Common myeloid progenitor, CD34-positive (primary cell): ENCODE measurements at regions not wholly inside any gene's neighbourhood (a gene's known extent, or its start where the extent isn't known, plus 50 kb on each side); places are given as distances from the start of the nearest gene placed in this dataset.

Experiments
- CTCF ChIA-PET: fragments of 350-600 bp; sonication (Branson Sonifier 250); formaldehyde crosslinking; loops from one replicate; lab custom pipeline; 2021; ENCODE audit warnings: antibody characterized with exemption; lab: Charles Lee
- POLR2A ChIA-PET: fragments of 350-600 bp; sonication (Branson Sonifier 250); formaldehyde crosslinking; loops from one replicate; lab custom pipeline; 2021; ENCODE audit warnings: antibody characterized with exemption; lab: Charles Lee
- DNase-seq, 3 donors: peaks; one replicate each; pipeline versions ENCODE4 v3.0.0 to v3.0.0-alpha.2; 2013
- H3K27ac ChIP-seq, 2 experiments: 1 replicate in 1 of 2; 2 replicates in 1 of 2; pipeline ENCODE4 v1.7.0; 2013; ENCODE audit warnings: inconsistent platforms in 2 of 2, low read length in 2 of 2, mild to moderate bottlenecking in 2 of 2, low read depth in 1 of 2, moderate library complexity in 1 of 2; ENCODE audit not compliant: severe bottlenecking in 2 of 2, insufficient read depth in 1 of 2, poor library complexity in 1 of 2
- H3K27me3 ChIP-seq, 5 experiments: replicated peaks in 2 of 5; 1 replicate in 3 of 5; 2 replicates in 2 of 5; pipeline versions ENCODE4 v1.6.1 to v1.7.0; 2013; ENCODE audit warnings: low read length in 4 of 5, mild to moderate bottlenecking in 2 of 5, moderate library complexity in 2 of 5, inconsistent platforms in 1 of 5; ENCODE audit not compliant: insufficient read depth in 5 of 5, control insufficient read depth in 4 of 5
- H3K36me3 ChIP-seq, 4 experiments: 1 replicate in 2 of 4; 2 replicates in 2 of 4; pipeline versions ENCODE4 v1.6.1 to v1.7.0; 2013; ENCODE audit warnings: low read length in 3 of 4, control low read depth in 1 of 4, mild to moderate bottlenecking in 1 of 4; ENCODE audit not compliant: control insufficient read depth in 4 of 4, insufficient read depth in 4 of 4
- H3K4me1 ChIP-seq, 4 experiments: 1 replicate in 3 of 4; 2 replicates in 1 of 4; pipeline versions ENCODE4 v1.6.1 to v1.7.1; 2013; ENCODE audit warnings: low read length in 3 of 4, mild to moderate bottlenecking in 3 of 4, control low read depth in 1 of 4, inconsistent platforms in 1 of 4, moderate library complexity in 1 of 4; ENCODE audit not compliant: control insufficient read depth in 4 of 4, insufficient read depth in 4 of 4; ENCODE audit errors: control extremely low read depth in 1 of 4
- H3K4me3 ChIP-seq, 7 experiments: 1 replicate in 4 of 7; 2 replicates in 3 of 7; pipeline versions ENCODE4 v1.5.1 to v1.7.0; 2013; ENCODE audit warnings: mild to moderate bottlenecking in 7 of 7, low read length in 6 of 7, moderate library complexity in 6 of 7, inconsistent platforms in 2 of 7, low read depth in 2 of 7, control low read depth in 1 of 7; ENCODE audit not compliant: insufficient read depth in 4 of 7, control insufficient read depth in 1 of 7; ENCODE audit errors: extremely low read depth in 1 of 7
- H3K9me3 ChIP-seq, 5 experiments: 1 replicate in 4 of 5; 2 replicates in 1 of 5; pipeline versions ENCODE4 v1.6.1 to v1.7.1; 2013; ENCODE audit warnings: low read length in 4 of 5, mild to moderate bottlenecking in 2 of 5, inconsistent platforms in 1 of 5, low read depth in 1 of 5, moderate library complexity in 1 of 5; ENCODE audit not compliant: control insufficient read depth in 4 of 5, insufficient read depth in 2 of 5; ENCODE audit errors: control extremely low read depth in 1 of 5
- WGBS: methylation state at CpG from one replicate; pipeline ENCODE4 v1.1.5; 2013; ENCODE audit not compliant: insufficient coverage; 5-methylcytosine and 5-hydroxymethylcytosine counted together

DNA sequence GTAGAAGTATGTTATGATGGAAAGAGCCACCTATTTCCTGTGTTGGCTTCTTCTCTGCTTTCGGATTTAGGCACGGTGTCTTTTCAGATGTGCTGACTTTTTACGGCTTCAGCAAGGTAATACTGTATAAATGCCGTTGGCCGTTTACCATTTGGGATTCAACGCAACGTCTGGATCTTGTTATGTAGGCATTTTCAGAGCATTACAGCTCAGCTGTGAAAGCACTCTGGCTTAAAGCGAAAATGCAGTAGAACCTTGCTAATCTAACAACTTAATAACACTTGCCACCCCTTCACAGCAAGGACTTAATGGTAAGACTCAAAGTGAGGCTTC, 229.9 kb downstream of the EFCAB11 start:
- no peaks in the 10 kb centered on the region for H3K9me3 ChIP-seq
- peaks cover 30 to 40% (median 37%) of the 10 kb centered on the region in 4 experiments for H3K4me1 ChIP-seq
- WGBS: 7% methylated on average over 8 of the region's 8 CpGs
- peak overlapping the region in 6 of 7 experiments; percentile 28 to 69 (median 50) for H3K4me3 ChIP-seq
- peak; percentile 34 to 61 (median 49) for DNase-seq
- no peak overlapping the region for H3K27ac ChIP-seq
- ChIA-PET POLR2A (no interaction called here), CTCF (no interaction called here)
- H3K27me3 ChIP-seq: no peaks in the 10 kb centered on the region
- no peaks in the 10 kb centered on the region for H3K36me3 ChIP-seq

DNA sequence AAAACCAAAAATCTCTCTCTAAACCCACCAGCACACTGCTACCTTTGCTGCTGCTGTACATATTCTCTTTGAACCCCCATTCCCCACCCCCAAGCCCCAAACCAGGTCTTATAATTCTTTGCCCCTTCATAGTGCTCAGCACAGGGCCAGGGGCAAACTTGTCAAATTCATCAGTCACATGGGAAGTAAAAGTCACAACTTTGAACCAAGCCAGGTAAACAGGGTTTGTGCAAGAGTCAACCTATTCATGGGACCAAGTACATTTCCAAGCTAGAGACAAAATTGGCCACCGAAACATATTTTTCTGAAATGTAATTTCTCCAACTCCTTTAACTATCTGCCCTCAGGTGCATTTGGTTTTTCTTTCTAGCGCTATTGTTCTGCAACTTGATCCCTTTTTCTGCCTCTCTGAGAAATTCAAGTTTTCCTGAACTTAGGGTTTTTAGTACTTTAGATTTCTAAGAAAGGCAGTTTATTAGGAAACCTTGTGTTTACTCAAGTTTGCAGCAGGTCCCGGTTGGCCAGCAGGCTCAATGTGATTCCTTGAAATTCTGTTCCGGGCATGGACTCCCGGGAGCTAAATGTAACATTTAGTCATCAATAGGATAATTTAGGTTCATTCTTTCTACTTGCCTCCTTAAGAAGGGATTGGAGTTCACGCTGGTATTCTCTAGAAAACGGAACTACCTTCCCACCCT, 230.5 kb downstream of the EFCAB11 start:
- WGBS: 62% methylated on average over 4 of the region's 7 CpGs
- peaks cover 33 to 43% (median 41%) of the 10 kb centered on the region in 4 experiments for H3K4me1 ChIP-seq
- H3K36me3 ChIP-seq: no peaks in the 10 kb centered on the region
- no peak overlapping the region for H3K27ac ChIP-seq
- DNase-seq: no peak
- ChIA-PET CTCF (no interaction called here), POLR2A (no interaction called here)
- no peaks in the 10 kb centered on the region for H3K27me3 ChIP-seq
- H3K9me3 ChIP-seq: no peaks in the 10 kb centered on the region
- peak overlapping the region in 5 of 7 experiments; percentile 32 to 69 (median 50) for H3K4me3 ChIP-seq

DNA sequence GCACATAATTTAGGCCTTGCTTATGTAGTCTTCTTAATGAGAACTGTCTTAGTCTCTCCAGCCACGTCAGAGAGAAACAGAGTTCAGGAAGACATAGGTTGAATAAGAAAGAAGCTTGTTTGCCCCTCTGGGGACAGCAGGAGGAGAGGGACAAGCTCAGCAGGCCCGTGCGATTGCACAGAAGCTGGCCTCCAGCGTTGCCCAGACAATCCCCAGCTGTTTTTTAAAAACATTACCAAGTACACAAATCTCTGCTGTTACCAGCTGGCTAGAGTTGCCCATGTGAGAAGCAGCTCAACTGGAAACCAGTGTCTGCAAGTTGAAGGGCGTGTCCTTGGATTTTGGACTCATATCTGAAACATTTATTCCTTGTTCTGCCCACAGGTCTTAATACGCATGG, 232.6 kb downstream of the EFCAB11 start:
- peak in 2 of 3 donors; percentile 17 to 45 for DNase-seq
- POLR2A ChIA-PET: no interaction called here
- CTCF ChIA-PET: interaction anchor here (0.7 to 2.0 kb wide), 5 partner anchors 8 to 260 kb away, joined by 3 to 8 read pairs (median 3); no protein-coding TSS in a partner anchor
- Histone ChIP-seq H3K4me3 (peak overlapping the region in 1 of 7 experiments; percentile 11), H3K36me3 (no peaks in the 10 kb centered on the region), H3K27ac (no peak overlapping the region), H3K9me3 (no peaks in the 10 kb centered on the region), H3K27me3 (no peaks in the 10 kb centered on the region), H3K4me1 (peaks cover 33 to 48% (median 43%) of the 10 kb centered on the region in 4 experiments)
- 88% methylated on average over 5 of the region's 6 CpGs for WGBS

DNA sequence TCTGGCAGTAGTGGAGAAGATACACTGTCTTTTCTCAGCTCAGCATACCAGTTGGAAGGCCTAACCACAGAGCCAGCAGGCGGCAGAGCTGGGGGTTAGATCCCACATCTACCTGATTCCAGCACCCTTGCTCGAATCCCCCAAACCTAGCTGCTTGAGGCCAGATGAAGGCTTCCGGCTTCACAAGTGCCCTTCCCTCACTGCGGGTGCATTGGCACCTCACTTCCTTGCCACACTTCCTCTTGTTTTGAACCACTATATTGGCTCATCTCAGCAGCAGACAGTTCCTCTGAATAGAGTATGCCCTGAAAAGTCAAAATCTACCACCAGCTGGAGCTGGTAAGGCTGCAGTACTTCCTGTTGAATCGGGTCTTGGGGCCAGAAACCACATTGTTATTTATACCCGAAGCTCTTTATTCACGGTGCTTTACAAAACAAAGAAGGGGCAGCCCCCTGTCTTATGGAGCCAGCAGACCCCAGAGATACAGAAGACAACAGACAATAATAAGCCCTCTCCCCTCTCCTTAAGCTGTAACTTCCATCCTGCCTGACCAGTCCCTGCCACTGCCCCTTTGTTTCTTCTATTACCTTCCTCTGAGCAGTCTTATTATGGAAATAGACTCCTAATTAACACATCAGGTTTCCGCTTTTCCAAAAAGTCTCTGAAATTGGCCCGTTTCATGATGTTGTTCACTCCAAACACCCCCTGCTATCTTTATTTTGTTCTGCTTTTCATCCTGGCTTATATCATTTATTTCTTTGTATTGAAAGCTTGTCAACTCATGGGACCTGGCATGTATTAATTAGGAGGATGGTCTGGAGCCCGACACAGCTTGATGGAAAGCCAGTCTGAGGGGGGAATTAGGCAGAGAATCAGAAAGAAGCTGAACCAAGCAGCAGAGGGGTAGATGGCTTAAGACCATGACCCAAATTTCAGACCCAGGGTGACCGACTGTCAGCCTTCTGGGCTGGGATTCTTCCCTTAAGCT, 233.5 kb downstream of the EFCAB11 start:
- CTCF ChIA-PET: interaction anchor here (0.9 to 2.0 kb wide), 12 partner anchors 9 to 192 kb away, joined by 3 to 8 read pairs (median 3); no protein-coding TSS in a partner anchor
- peak overlapping the region in 4 of 7 experiments; percentile 3 to 48 (median 28) for H3K4me3 ChIP-seq
- peak; percentile 88 to 98 (median 97) for DNase-seq
- POLR2A ChIA-PET: interaction anchor here (0.6 to 1.0 kb wide), 2 partner anchors 11 to 192 kb away, joined by 3 read pairs; no protein-coding TSS in a partner anchor
- H3K4me1 ChIP-seq: peaks cover 33 to 48% (median 43%) of the 10 kb centered on the region in 4 experiments
- H3K9me3 ChIP-seq: no peaks in the 10 kb centered on the region
- WGBS: 16% methylated on average over 11 of the region's 11 CpGs
- H3K27ac ChIP-seq: peak overlapping the region in 1 of 2 experiments; percentile 62
- no peaks in the 10 kb centered on the region for H3K36me3 ChIP-seq
- H3K27me3 ChIP-seq: no peaks in the 10 kb centered on the region

DNA sequence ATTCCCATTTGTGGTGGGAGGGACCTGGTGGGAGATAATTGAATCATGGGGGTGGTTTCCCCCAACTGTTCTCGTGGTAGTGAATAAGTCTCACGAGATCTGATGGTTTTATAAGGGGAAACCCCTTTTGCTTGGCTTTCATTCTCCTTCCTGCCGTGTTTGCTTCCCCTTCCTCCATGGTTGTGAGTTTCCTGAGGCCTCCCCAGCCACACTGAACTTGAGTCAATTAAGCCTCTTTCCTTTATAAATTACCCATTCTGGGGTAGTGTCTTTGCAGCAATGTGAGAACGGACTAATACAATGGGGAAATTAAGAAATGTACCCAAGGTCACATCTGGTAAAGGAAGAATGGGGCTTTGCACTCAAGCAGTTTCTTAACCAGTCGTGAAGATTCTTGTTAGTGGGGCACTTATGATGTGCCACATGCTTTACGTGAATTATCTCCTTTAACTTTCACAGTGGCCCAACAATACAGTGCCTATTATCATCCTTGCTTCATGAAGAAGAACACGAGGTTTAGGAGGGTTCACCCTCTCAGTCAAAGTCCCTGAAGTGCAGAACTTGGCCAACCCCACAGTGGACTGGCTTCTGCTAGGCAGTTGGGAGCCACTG, 234.3 kb downstream of the EFCAB11 start:
- no peaks in the 10 kb centered on the region for H3K36me3 ChIP-seq
- WGBS: 57% methylated on average over 5 of the region's 7 CpGs
- H3K27me3 ChIP-seq: no peaks in the 10 kb centered on the region
- peaks cover 33 to 46% (median 42%) of the 10 kb centered on the region in 4 experiments for H3K4me1 ChIP-seq
- H3K9me3 ChIP-seq: no peaks in the 10 kb centered on the region
- peak; percentile 11 to 56 (median 46) for DNase-seq
- H3K27ac ChIP-seq: no peak overlapping the region
- ChIA-PET POLR2A (interaction anchor here (0.6 to 1.0 kb wide), 2 partner anchors 10 to 193 kb away, joined by 3 read pairs; no protein-coding TSS in a partner anchor), CTCF (interaction anchor here (0.9 to 2.0 kb wide), 7 partner anchors 8 to 50 kb away, joined by 3 to 8 read pairs (median 4); no protein-coding TSS in a partner anchor)
- peak overlapping the region in 3 of 7 experiments; percentile 3 to 32 (median 23) for H3K4me3 ChIP-seq

DNA sequence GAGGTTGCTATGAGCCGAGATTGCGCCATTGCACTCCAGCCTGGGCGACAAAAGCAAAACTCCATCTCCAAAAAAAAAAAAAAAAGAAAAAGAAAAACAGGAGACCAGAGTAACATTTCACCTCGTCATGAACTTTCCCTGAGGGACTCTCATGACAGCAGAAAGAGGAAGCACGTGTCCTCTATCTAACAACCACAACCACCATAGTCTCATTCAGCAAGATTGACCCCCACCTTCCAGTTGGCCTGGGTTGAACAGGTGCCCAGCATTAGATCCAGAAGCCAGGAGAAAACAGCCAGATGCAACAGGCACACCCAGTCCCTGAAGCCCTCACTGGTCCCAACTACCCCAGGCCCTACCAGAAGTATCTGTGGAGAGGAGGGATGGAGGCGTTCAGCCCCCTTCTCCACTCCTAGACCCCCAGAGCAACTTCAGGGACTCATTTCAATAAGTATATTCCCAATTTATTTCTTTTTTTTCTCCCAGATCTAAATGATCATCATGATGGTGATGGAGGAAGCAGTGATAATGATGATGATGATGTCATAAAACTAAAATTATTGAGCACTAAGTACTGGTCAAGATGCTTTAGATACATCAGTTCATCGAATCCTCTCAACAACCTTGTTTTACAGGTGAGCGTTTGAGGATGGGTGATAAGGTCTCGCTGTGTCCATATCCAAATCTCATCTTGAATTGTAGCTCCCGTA, 235.0 kb downstream of the EFCAB11 start:
- ChIA-PET POLR2A (interaction anchor here (0.6 kb wide), 1 partner anchor 115 kb away, joined by 3 read pairs; no protein-coding TSS in a partner anchor), CTCF (no interaction called here)
- H3K4me3 ChIP-seq: peak overlapping the region in 1 of 7 experiments; percentile 31
- DNase-seq: peak; percentile 44 to 90 (median 81)
- no peak overlapping the region for H3K27ac ChIP-seq
- no peaks in the 10 kb centered on the region for H3K36me3 ChIP-seq
- no peaks in the 10 kb centered on the region for H3K9me3 ChIP-seq
- WGBS: 56% methylated on average over 3 of the region's 10 CpGs
- H3K27me3 ChIP-seq: no peaks in the 10 kb centered on the region
- H3K4me1 ChIP-seq: peaks cover 27 to 40% (median 36%) of the 10 kb centered on the region in 4 experiments
